ENCODE measurements at regions not wholly inside any gene's neighbourhood (a gene's known extent, or its start where the extent isn't known, plus 50 kb on each side); places are given as distances from the start of the nearest gene placed in this dataset.

DNA sequence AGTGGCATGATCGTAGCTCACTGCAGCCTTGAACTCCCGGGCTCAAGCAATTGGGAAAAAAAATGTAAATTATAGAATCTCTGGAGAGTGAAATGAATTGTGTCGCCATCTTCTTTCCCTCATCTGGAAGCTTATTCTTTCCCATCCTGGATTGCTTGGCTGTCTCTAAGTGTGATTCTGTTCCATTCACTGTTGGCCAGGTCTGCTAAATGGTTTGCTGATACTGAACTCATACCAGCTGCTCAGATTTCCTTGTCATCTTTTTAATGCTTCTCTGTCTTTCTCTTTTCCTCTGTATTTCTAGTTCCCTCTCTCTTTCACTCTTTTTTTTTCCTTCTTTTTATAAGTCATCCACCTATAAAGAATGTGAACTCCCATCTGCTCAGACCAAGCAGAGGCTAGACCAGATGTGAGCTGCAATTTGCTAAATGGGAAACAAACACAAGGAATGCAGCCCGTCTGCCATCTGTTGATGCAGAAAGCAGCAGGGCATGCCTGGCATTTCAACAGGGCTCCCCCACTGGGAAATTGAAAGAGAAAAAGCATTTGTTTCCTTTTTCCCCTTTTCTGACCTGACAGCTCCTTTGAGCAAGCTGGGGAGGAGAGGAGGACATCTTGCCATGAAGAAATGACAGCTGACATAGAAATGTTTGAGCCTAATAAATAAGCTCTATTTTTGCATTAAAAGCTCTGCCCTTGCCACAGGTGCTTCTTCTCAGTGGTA, 1823.6 kb upstream of the FLRT2 start:
- no peak for TF ChIP-seq POLR2A (IDR thresholded peaks at IDR 0.05; ENCODE audit: low read length)
- no peak for TF ChIP-seq GATA1 (IDR thresholded peaks at IDR 0.05; ENCODE audit: low read depth, low read length)

All from erythroblast (primary cell).